Endodermal cell (in vitro differentiated cells): ENCODE measurements at regions not wholly inside any gene's neighbourhood (a gene's known extent, or its start where the extent isn't known, plus 50 kb on each side); places are given as distances from the start of the nearest gene placed in this dataset.

Experiments used
- DNase-seq: peaks from one replicate; pipeline ENCODE4 v3.0.0-alpha.2; 2017
- H3K27ac ChIP-seq: 2 replicates; pipeline ENCODE4 v1.5.1; 2013; ENCODE audit warnings: mild to moderate bottlenecking, low read depth, low read length, moderate library complexity
- H3K27me3 ChIP-seq: 2 replicates; pipeline ENCODE4 v1.6.1; 2013; ENCODE audit warnings: mild to moderate bottlenecking, low read length, moderate library complexity; ENCODE audit not compliant: insufficient read depth, control insufficient read depth, poor library complexity, severe bottlenecking
- H3K36me3 ChIP-seq: 2 replicates; pipeline ENCODE4 v1.7.0; 2013; ENCODE audit warnings: mild to moderate bottlenecking, low read length, moderate library complexity; ENCODE audit not compliant: control insufficient read depth, insufficient read depth
- H3K4me1 ChIP-seq: one replicate; pipeline ENCODE4 v1.7.0; 2013; ENCODE audit warnings: low read length; ENCODE audit not compliant: control insufficient read depth, insufficient read depth
- H3K4me3 ChIP-seq: 2 replicates; pipeline ENCODE4 v1.5.1; 2013; ENCODE audit warnings: mild to moderate bottlenecking, low read length, moderate library complexity
- H3K9ac ChIP-seq: 2 replicates; pipeline ENCODE4 v1.6.1; 2013; ENCODE audit warnings: mild to moderate bottlenecking, low read length, moderate library complexity; ENCODE audit not compliant: poor library complexity, severe bottlenecking; ENCODE audit errors: extremely low read depth
- H3K9me3 ChIP-seq: 2 replicates; pipeline ENCODE4 v1.6.1; 2013; ENCODE audit warnings: mild to moderate bottlenecking, low read length, moderate library complexity; ENCODE audit not compliant: control insufficient read depth
- H3K27ac Mint-ChIP-seq: 2 replicates; pipeline ENCODE4 v1.8.0; 2020; ENCODE audit warnings: mixed read lengths
- H3K27me3 Mint-ChIP-seq: 2 replicates; pipeline ENCODE4 v1.8.0; 2021; ENCODE audit warnings: mild to moderate bottlenecking, mixed read lengths; ENCODE audit not compliant: insufficient read depth
- H3K36me3 Mint-ChIP-seq: 2 replicates; pipeline ENCODE4 v1.8.0; 2020; ENCODE audit warnings: low read depth, mixed read lengths
- H3K4me1 Mint-ChIP-seq: 2 replicates; pipeline ENCODE4 v1.8.0; 2020; ENCODE audit warnings: mixed read lengths
- H3K4me3 Mint-ChIP-seq: 2 replicates; pipeline ENCODE4 v1.8.0; 2020; ENCODE audit warnings: mild to moderate bottlenecking, moderate library complexity, mixed read lengths
- H3K9me3 Mint-ChIP-seq: 2 replicates; pipeline ENCODE4 v1.8.0; 2020; ENCODE audit warnings: mild to moderate bottlenecking, mixed read lengths
- WGBS, 2 experiments: methylation state at CpG; one replicate each; pipeline versions ENCODE4 v1.1.5 to v1.1.7; 2013; ENCODE audit warnings: missing lambda C conversion rate in 2 of 2, mixed read lengths in 1 of 2; ENCODE audit not compliant: insufficient coverage in 1 of 2, insufficient read length in 1 of 2; 5-methylcytosine and 5-hydroxymethylcytosine counted together
- TF ChIP-seq, protein P1 (sequence below): fragments of 200-600 bp; sonication (generic); conservative IDR thresholded peaks from 2 replicates; pipeline ENCODE4 v1.5.0; 2021; ENCODE audit warnings: antibody characterized with exemption, mild to moderate bottlenecking

DNA sequence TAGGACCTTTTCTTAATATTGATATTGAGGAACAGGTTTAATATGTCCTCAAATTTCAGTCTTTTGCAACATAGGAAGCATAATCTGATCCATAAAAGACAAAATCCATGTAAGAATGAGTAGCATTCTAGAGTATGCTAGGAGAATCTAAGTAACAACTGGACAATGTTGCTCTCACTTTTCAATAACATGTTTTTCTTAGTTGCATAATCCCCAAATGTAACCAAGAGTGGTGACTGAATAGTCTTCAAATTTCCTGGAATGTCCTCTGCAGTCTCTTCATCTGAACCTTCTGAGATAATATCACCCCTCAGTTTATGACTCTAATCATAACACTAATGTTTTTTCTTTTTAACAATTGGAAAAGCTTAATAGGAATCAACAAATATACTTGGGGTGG is 110.0 kb upstream of the ZEB2 start:
- Mint-ChIP-seq H3K27me3 (peaks cover 5% of the 10 kb centered on the region), H3K27ac (no peak overlapping the region), H3K4me1 (peaks cover 5% of the 10 kb centered on the region), H3K9me3 (peaks cover 6% of the 10 kb centered on the region), H3K36me3 (no peaks in the 10 kb centered on the region), H3K4me3 (no peak overlapping the region)
- no peak for DNase-seq
- H3K4me1 ChIP-seq = no peaks in the 10 kb centered on the region
- H3K36me3 ChIP-seq = no peaks in the 10 kb centered on the region
- H3K4me3 ChIP-seq = no peak overlapping the region
- H3K27me3 ChIP-seq = no peaks in the 10 kb centered on the region
- TF ChIP-seq, protein P1, sequence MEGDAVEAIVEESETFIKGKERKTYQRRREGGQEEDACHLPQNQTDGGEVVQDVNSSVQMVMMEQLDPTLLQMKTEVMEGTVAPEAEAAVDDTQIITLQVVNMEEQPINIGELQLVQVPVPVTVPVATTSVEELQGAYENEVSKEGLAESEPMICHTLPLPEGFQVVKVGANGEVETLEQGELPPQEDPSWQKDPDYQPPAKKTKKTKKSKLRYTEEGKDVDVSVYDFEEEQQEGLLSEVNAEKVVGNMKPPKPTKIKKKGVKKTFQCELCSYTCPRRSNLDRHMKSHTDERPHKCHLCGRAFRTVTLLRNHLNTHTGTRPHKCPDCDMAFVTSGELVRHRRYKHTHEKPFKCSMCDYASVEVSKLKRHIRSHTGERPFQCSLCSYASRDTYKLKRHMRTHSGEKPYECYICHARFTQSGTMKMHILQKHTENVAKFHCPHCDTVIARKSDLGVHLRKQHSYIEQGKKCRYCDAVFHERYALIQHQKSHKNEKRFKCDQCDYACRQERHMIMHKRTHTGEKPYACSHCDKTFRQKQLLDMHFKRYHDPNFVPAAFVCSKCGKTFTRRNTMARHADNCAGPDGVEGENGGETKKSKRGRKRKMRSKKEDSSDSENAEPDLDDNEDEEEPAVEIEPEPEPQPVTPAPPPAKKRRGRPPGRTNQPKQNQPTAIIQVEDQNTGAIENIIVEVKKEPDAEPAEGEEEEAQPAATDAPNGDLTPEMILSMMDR = no peak
- no peak overlapping the region for H3K9ac ChIP-seq
- no peaks in the 10 kb centered on the region for H3K9me3 ChIP-seq
- no peak overlapping the region for H3K27ac ChIP-seq

DNA sequence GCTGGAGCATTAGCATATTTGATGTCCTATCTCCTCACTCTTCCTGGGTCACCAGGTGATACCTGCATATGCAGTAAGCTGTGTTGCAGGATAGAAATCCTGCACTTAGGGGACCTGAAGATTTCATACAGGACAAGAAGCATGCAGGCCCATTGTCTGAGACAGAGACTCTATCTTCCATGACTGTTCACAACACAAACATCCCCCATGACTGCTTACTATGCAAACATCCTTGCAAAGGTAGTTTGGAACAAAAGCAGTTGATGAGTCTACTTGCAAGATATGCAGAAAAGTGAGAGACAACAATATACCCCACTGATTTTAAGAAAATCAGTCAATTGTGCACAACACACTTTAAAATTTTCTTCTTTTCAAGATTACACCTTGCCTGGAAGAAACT is 108.6 kb upstream of the ZEB2 start:
- H3K4me3 Mint-ChIP-seq = no peak overlapping the region
- no peaks in the 10 kb centered on the region for H3K36me3 ChIP-seq
- no peaks in the 10 kb centered on the region for H3K36me3 Mint-ChIP-seq
- no peaks in the 10 kb centered on the region for H3K27me3 Mint-ChIP-seq
- no peak overlapping the region for H3K4me3 ChIP-seq
- H3K9me3 ChIP-seq = no peaks in the 10 kb centered on the region
- no peak overlapping the region for H3K27ac ChIP-seq
- TF ChIP-seq, protein P1 = no peak
- H3K27me3 ChIP-seq = no peaks in the 10 kb centered on the region
- H3K4me1 Mint-ChIP-seq = peaks cover 5% of the 10 kb centered on the region
- peaks cover 4% of the 10 kb centered on the region for H3K9me3 Mint-ChIP-seq
- DNase-seq = no peak
- no peak overlapping the region for H3K27ac Mint-ChIP-seq
- H3K4me1 ChIP-seq = no peaks in the 10 kb centered on the region
- no peak overlapping the region for H3K9ac ChIP-seq

DNA sequence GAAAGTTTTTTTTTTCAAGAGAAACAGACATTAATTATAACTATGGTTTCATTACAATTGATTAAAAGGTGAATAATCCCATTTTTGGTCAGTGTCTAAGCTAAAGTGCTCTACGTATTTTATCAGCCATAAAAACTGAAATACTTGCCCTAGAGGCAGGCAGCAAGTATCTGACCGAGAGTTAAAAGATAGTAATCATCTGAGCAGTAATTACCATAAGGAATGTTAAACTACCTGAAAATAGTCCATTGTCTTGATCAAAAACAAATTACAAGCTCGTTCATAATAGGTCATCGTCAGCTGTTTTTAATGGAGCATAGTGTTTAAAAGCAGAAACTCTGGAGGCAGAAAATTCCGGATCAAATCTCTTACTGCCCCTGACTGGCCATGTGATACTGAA is 105.7 kb upstream of the ZEB2 start:
- TF ChIP-seq, protein P1 = no peak
- no peaks in the 10 kb centered on the region for H3K27me3 Mint-ChIP-seq
- no peaks in the 10 kb centered on the region for H3K27me3 ChIP-seq
- H3K4me3 ChIP-seq = no peak overlapping the region
- H3K27ac Mint-ChIP-seq = no peak overlapping the region
- no peaks in the 10 kb centered on the region for H3K36me3 Mint-ChIP-seq
- no peak overlapping the region for H3K27ac ChIP-seq
- no peaks in the 10 kb centered on the region for H3K4me1 ChIP-seq
- no peak overlapping the region for H3K4me3 Mint-ChIP-seq
- H3K9me3 Mint-ChIP-seq = peaks cover 13% of the 10 kb centered on the region
- no peaks in the 10 kb centered on the region for H3K36me3 ChIP-seq
- H3K9me3 ChIP-seq = no peaks in the 10 kb centered on the region
- H3K9ac ChIP-seq = no peak overlapping the region
- no peak for DNase-seq
- peaks cover 5% of the 10 kb centered on the region for H3K4me1 Mint-ChIP-seq
- 83 to 92% methylated on average over 2 to 5 of the region's 5 CpGs for WGBS, 2 experiments
